CD14-positive monocyte (primary cell): ENCODE measurements at regions not wholly inside any gene's neighbourhood (a gene's known extent, or its start where the extent isn't known, plus 50 kb on each side); places are given as distances from the start of the nearest gene placed in this dataset.

Experiments
- DNase-seq, 3 donors: peaks; one replicate each; pipeline ENCODE4 v3.0.0-alpha.2; 2011 to 2022
- H2AFZ ChIP-seq: 2 replicates; pipeline ENCODE4 v1.6.0; 2012; ENCODE audit warnings: mild to moderate bottlenecking, low read depth, low read length, inconsistent platforms; ENCODE audit not compliant: insufficient read depth, poor library complexity, severe bottlenecking
- H3K27ac ChIP-seq, 2 donors: 1 replicate in 1 of 2; 2 replicates in 1 of 2; pipeline ENCODE4 v1.5.1; 2012 to 2013; ENCODE audit warnings: low read length in 2 of 2, control low read depth in 1 of 2, inconsistent platforms in 1 of 2, low read depth in 1 of 2, mild to moderate bottlenecking in 1 of 2
- H3K27me3 ChIP-seq, 2 donors: one replicate each; pipeline versions ENCODE4 v1.6.0 to v1.6.1; 2011 to 2013; ENCODE audit warnings: low read length in 2 of 2; ENCODE audit not compliant: control insufficient read depth in 2 of 2, insufficient read depth in 2 of 2
- H3K36me3 ChIP-seq, 2 donors: replicated peaks in 1 of 2; 1 replicate in 1 of 2; 2 replicates in 1 of 2; pipeline versions ENCODE4 v1.5.1 to v1.6.1; 2012 to 2013; ENCODE audit warnings: low read length in 2 of 2, control low read depth in 1 of 2, inconsistent platforms in 1 of 2, mild to moderate bottlenecking in 1 of 2; ENCODE audit not compliant: insufficient read depth in 2 of 2, control insufficient read depth in 1 of 2
- H3K4me1 ChIP-seq, 2 donors: 1 replicate in 1 of 2; 2 replicates in 1 of 2; pipeline versions ENCODE4 v1.5.1 to v1.6.1; 2012 to 2013; ENCODE audit warnings: low read length in 2 of 2, control low read depth in 1 of 2, inconsistent platforms in 1 of 2, mild to moderate bottlenecking in 1 of 2, moderate library complexity in 1 of 2; ENCODE audit not compliant: insufficient read depth in 2 of 2, control insufficient read depth in 1 of 2
- H3K4me2 ChIP-seq: replicated peaks from 2 replicates; pipeline ENCODE3; 2012; ENCODE audit warnings: low read length, moderate library complexity, mild to moderate bottlenecking; ENCODE audit not compliant: poor library complexity, severe bottlenecking; ENCODE audit errors: extremely low read depth
- H3K4me3 ChIP-seq, 3 experiments: fragments of 200-600 bp in 1 of 3; sonication (generic) in 1 of 3; replicated peaks in 1 of 3; 1 replicate in 2 of 3; 2 replicates in 1 of 3; pipeline ENCODE4 v1.5.1; 2011 to 2013; ENCODE audit warnings: low read length in 3 of 3, mild to moderate bottlenecking in 3 of 3, control low read depth in 2 of 3, low read depth in 2 of 3, inconsistent platforms in 1 of 3, moderate library complexity in 1 of 3
- H3K79me2 ChIP-seq: 2 replicates; pipeline ENCODE4 v1.6.0; 2012; ENCODE audit warnings: mild to moderate bottlenecking, control low read depth, inconsistent platforms, low read length, moderate library complexity; ENCODE audit not compliant: insufficient read depth
- H3K9ac ChIP-seq: 2 replicates; pipeline ENCODE4 v1.6.0; 2017; ENCODE audit warnings: low read length, mild to moderate bottlenecking; ENCODE audit not compliant: insufficient read depth, poor library complexity, severe bottlenecking
- H3K9me3 ChIP-seq, 2 donors: replicated peaks in 1 of 2; 1 replicate in 1 of 2; 2 replicates in 1 of 2; pipeline versions ENCODE4 v1.5.1 to v1.6.1; 2012 to 2013; ENCODE audit warnings: low read length in 2 of 2, control low read depth in 1 of 2; ENCODE audit not compliant: control insufficient read depth in 1 of 2, insufficient read depth in 1 of 2
- H4K20me1 ChIP-seq: 2 replicates; pipeline ENCODE4 v1.6.0; 2012; ENCODE audit warnings: mild to moderate bottlenecking, low read length, control low read depth, moderate library complexity; ENCODE audit not compliant: insufficient read depth
- H3K27ac Mint-ChIP-seq, 7 donors: one replicate each; pipeline ENCODE4 v1.8.0; 2020; ENCODE audit warnings: mild to moderate bottlenecking in 7 of 7, mixed read lengths in 7 of 7, moderate library complexity in 6 of 7, inconsistent platforms in 2 of 7
- H3K27me3 Mint-ChIP-seq, 3 donors: one replicate each; pipeline ENCODE4 v1.8.0; 2021 to 2022; ENCODE audit warnings: low read depth in 3 of 3, mild to moderate bottlenecking in 3 of 3, mixed read lengths in 3 of 3, moderate library complexity in 3 of 3, inconsistent platforms in 1 of 3
- H3K36me3 Mint-ChIP-seq, 2 donors: one replicate each; pipeline ENCODE4 v1.8.0; 2020; ENCODE audit warnings: mixed read lengths in 2 of 2, inconsistent platforms in 1 of 2, mild to moderate bottlenecking in 1 of 2
- H3K4me1 Mint-ChIP-seq: one replicate; pipeline ENCODE4 v1.8.0; 2020; ENCODE audit warnings: mild to moderate bottlenecking, mixed read lengths
- H3K4me3 Mint-ChIP-seq, 2 donors: one replicate each; pipeline ENCODE4 v1.8.0; 2020; ENCODE audit warnings: mild to moderate bottlenecking in 2 of 2, mixed read lengths in 2 of 2, moderate library complexity in 1 of 2
- H3K9me3 Mint-ChIP-seq, 7 donors: one replicate each; pipeline ENCODE4 v1.8.0; 2020 to 2022; ENCODE audit warnings: mixed read lengths in 7 of 7, mild to moderate bottlenecking in 6 of 7, moderate library complexity in 6 of 7, inconsistent platforms in 2 of 7
- CTCF ChIP-seq: fragments of 200-600 bp; IDR thresholded peaks from one replicate; pipeline ENCODE4 v1.8.0; 2022; ENCODE audit warnings: antibody characterized with exemption, mild to moderate bottlenecking
- WGBS: methylation state at CpG from one replicate; pipeline ENCODE4 v1.1.5; 2013; ENCODE audit warnings: missing lambda C conversion rate; ENCODE audit not compliant: insufficient coverage; 5-methylcytosine and 5-hydroxymethylcytosine counted together
- intact Hi-C, 2 donors: fragments of 100-400 bp; cut with micrococcal nuclease; formaldehyde crosslinking; loops; one replicate each; pipeline versions ENCODE4 v1.15.0 to v1.15.1; 2023

- Mint-ChIP-seq H3K9me3 (peaks cover 9 to 41% (median 22%) of the 10 kb centered on the region in 7 donors), H3K27ac (no peak overlapping the region), H3K27me3 (peaks cover 0 to 1% (median 0%) of the 10 kb centered on the region in 3 donors), H3K4me1 (no peaks in the 10 kb centered on the region), H3K36me3 (no peaks in the 10 kb centered on the region), H3K4me3 (no peak overlapping the region)
- Histone ChIP-seq H3K4me2 (no peak overlapping the region), H3K9me3 (peaks cover 43 to 44% of the 10 kb centered on the region in 2 donors), H4K20me1 (no peaks in the 10 kb centered on the region), H3K9ac (no peak overlapping the region), H2AFZ (no peak overlapping the region), H3K27ac (no peak overlapping the region), H3K36me3 (no peaks in the 10 kb centered on the region), H3K4me3 (no peak overlapping the region), H3K4me1 (no peaks in the 10 kb centered on the region), H3K27me3 (no peaks in the 10 kb centered on the region), H3K79me2 (no peaks in the 10 kb centered on the region)
- no peak for TF ChIP-seq CTCF
- no peak for DNase-seq
- whole genome bisulfite sequencing = 100% methylated on average over 1 of the region's 3 CpGs
- intact Hi-C loops = no loop called here
Observed at GRCh38 chr5:28014779-28015178, 976.4 kb upstream of the CDH9 start.

GRCh38 chr5:28012538-28012937, 974.2 kb upstream of the CDH9 start:
- peaks cover 44 to 56% of the 10 kb centered on the region in 2 donors for H3K9me3 ChIP-seq
- no peaks in the 10 kb centered on the region for H3K4me1 ChIP-seq
- TF ChIP-seq CTCF = no peak

More at GRCh38 chr5:28012538-28012937, 974.2 kb upstream of the CDH9 start:
- Histone ChIP-seq H3K4me3 (no peak overlapping the region), H2AFZ (no peak overlapping the region), H3K27ac (no peak overlapping the region), H4K20me1 (no peaks in the 10 kb centered on the region), H3K4me2 (no peak overlapping the region), H3K9ac (no peak overlapping the region), H3K36me3 (no peaks in the 10 kb centered on the region), H3K27me3 (no peaks in the 10 kb centered on the region), H3K79me2 (no peaks in the 10 kb centered on the region)
- Mint-ChIP-seq H3K9me3 (peaks cover 9 to 41% (median 22%) of the 10 kb centered on the region in 7 donors), H3K4me3 (no peak overlapping the region), H3K36me3 (no peaks in the 10 kb centered on the region), H3K27me3 (peaks cover 0 to 1% (median 0%) of the 10 kb centered on the region in 3 donors), H3K4me1 (no peaks in the 10 kb centered on the region), H3K27ac (no peak overlapping the region)
- intact Hi-C loops = no loop called here
- DNase-seq = no peak
- WGBS = 82% methylated on average over 4 of the region's 5 CpGs
